ENCODE measurements at regions not wholly inside any gene's neighbourhood (a gene's known extent, or its start where the extent isn't known, plus 50 kb on each side); places are given as distances from the start of the nearest gene placed in this dataset.
A peak's percentile ranks its signal among the peaks of the same experiment; 100 is the strongest.

DNA sequence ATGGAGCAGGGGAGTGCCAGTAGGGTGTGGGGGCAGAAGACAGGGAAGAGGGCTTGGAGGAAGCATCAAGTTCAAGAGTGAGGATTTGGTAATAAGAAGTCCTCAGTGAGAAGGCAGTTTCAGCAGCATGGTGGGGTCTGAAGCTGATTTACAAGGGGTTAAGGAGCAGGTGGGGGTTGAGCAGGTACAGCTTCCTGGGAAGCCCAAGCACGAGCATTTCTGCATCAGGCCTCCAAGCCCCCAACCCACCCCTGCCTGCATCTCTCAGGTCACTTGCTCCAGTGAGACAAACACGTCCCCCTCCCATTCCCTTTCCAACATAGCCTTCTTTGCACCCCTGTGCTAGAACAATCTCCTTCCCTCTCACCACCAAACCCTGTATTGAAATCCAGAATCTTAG, 574.7 kb downstream of the MATN1 start:
- H3K9me3 ChIP-seq: peaks cover 0 to 12% (median 5%) of the 10 kb centered on the region in 4 donors
- WGBS: 70% methylated on average over 2 of the region's 2 CpGs
- TF ChIP-seq, protein P1, sequence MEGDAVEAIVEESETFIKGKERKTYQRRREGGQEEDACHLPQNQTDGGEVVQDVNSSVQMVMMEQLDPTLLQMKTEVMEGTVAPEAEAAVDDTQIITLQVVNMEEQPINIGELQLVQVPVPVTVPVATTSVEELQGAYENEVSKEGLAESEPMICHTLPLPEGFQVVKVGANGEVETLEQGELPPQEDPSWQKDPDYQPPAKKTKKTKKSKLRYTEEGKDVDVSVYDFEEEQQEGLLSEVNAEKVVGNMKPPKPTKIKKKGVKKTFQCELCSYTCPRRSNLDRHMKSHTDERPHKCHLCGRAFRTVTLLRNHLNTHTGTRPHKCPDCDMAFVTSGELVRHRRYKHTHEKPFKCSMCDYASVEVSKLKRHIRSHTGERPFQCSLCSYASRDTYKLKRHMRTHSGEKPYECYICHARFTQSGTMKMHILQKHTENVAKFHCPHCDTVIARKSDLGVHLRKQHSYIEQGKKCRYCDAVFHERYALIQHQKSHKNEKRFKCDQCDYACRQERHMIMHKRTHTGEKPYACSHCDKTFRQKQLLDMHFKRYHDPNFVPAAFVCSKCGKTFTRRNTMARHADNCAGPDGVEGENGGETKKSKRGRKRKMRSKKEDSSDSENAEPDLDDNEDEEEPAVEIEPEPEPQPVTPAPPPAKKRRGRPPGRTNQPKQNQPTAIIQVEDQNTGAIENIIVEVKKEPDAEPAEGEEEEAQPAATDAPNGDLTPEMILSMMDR (IDR thresholded peaks at IDR 0.05): no peak
- peak; percentile 64 for DNase-seq (ENCODE audit: extremely low spot score)
- intact Hi-C loops (cut with DNase I): no loop called here
- H3K27me3 ChIP-seq: peaks cover 0 to 26% (median 0%) of the 10 kb centered on the region in 4 donors
- H3K27ac ChIP-seq (replicated peaks in 1 of 4): no peak overlapping the region
- H3K36me3 ChIP-seq: no peaks in the 10 kb centered on the region
- no peaks in the 10 kb centered on the region for H3K4me1 ChIP-seq
- H3K4me3 ChIP-seq: no peak overlapping the region

DNA sequence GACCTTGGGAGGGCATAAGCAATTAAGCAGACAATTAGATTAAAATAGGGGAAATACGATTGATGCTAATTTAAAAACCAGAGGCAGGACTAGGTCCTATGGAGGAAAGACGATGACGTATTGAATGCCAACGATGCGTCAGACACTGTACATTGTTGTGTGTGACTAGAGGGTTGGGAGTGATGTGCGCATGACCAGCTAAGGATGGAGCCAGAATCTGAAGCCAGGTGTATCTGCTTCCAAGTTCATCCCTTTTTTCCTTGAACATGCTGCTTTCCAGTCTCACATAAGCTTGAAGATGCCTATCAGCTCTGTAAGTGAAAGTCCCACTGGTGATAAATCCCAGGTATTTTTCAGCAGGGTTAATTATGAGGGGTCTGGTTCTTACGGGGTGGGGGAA, 576.2 kb downstream of the MATN1 start:
- H3K4me1 ChIP-seq: no peaks in the 10 kb centered on the region
- intact Hi-C loops (cut with DNase I): no loop called here
- TF ChIP-seq, protein P1 (IDR thresholded peaks at IDR 0.05): no peak
- TF ChIP-seq EP300 (IDR thresholded peaks at IDR 0.05) (no peak), POLR2AphosphoS5 (IDR thresholded peaks at IDR 0.05) (no peak), POLR2A (IDR thresholded peaks at IDR 0.05; ENCODE audit: low read depth) (no peak)
- H3K27ac ChIP-seq (replicated peaks in 1 of 4): no peak overlapping the region
- no peak overlapping the region for H3K4me3 ChIP-seq
- peak; percentile 77 for DNase-seq (ENCODE audit: extremely low spot score)
- peaks cover 0 to 12% (median 4%) of the 10 kb centered on the region in 4 donors for H3K9me3 ChIP-seq
- WGBS: 77% methylated on average over 7 of the region's 7 CpGs
- no peaks in the 10 kb centered on the region for H3K36me3 ChIP-seq
- peaks cover 0 to 37% (median 0%) of the 10 kb centered on the region in 4 donors for H3K27me3 ChIP-seq

DNA sequence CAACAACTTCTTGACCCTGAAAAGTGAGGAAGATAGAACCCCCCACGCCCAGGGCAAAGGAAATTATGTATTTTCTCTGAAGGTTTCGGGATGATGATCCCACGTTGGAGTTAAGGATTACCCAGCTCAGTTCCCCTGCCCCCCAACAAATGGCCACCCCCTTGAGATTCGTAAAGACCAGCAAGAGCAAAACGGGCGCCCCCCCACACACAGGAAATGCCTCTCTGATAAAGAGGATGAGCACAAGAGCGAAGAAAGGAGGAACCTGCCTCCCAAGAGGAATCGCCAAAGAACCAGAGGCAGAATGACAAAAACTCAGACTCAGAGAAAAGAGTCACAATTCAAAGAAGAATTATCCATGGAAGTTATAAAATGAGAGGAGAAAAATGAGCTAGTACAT, 576.9 kb downstream of the MATN1 start:
- DNase-seq (ENCODE audit: extremely low spot score): peak; percentile 80
- H3K27me3 ChIP-seq: peaks cover 0 to 44% (median 0%) of the 10 kb centered on the region in 4 donors
- H3K36me3 ChIP-seq: no peaks in the 10 kb centered on the region
- TF ChIP-seq, protein P1 (IDR thresholded peaks at IDR 0.05): no peak
- no peak for TF ChIP-seq EP300 (IDR thresholded peaks at IDR 0.05)
- no peak for TF ChIP-seq POLR2A (IDR thresholded peaks at IDR 0.05; ENCODE audit: low read depth)
- TF ChIP-seq POLR2AphosphoS5 (IDR thresholded peaks at IDR 0.05): no peak
- H3K4me1 ChIP-seq: no peaks in the 10 kb centered on the region
- no peak overlapping the region for H3K4me3 ChIP-seq
- peaks cover 0 to 7% (median under 1%) of the 10 kb centered on the region in 4 donors for H3K9me3 ChIP-seq
- no peak overlapping the region for H3K27ac ChIP-seq (replicated peaks in 1 of 4)
- WGBS: 53% methylated on average over 8 of the region's 8 CpGs
- intact Hi-C loops (cut with DNase I): no loop called here

DNA sequence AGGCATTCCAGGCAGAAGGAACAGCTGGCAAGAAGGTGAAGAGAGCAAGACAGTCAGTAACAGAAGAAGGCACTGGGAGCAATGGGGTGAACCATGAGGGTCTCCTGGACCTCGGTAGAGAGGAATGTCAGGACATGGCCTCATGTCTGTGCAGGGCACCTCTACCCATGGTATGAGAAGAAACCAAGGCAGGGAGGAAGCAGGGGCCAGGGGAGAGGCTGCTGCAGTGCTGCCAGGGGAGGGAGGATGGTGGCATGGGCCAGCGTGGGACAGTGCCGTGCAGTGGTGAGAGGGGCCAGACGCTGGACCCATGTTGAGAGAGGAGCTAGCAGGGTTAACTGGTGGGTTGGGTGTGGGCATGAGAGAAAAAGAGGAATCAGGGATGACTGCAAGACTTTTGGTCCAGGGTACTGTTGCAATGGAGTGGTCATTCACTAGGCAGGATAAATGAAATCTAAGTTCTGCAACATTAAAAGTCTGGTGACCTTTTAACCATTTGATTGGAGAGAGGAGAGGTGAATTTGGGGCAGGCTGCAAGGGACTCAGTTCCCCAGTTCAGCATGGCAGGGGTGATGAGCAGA, 577.6 kb downstream of the MATN1 start:
- DNase-seq (ENCODE audit: extremely low spot score): peak; percentile 77

More for the DNA sequence above, 577.6 kb downstream of the MATN1 start:
- no peak overlapping the region for H3K4me3 ChIP-seq
- no peaks in the 10 kb centered on the region for H3K36me3 ChIP-seq
- H3K4me1 ChIP-seq: no peaks in the 10 kb centered on the region
- H3K27me3 ChIP-seq: peaks cover 0 to 45% (median 0%) of the 10 kb centered on the region in 4 donors
- intact Hi-C loops (cut with DNase I): no loop called here
- TF ChIP-seq POLR2A (IDR thresholded peaks at IDR 0.05; ENCODE audit: low read depth): no peak
- no peak for TF ChIP-seq POLR2AphosphoS5 (IDR thresholded peaks at IDR 0.05)
- TF ChIP-seq, protein P1 (IDR thresholded peaks at IDR 0.05): no peak
- no peak for TF ChIP-seq EP300 (IDR thresholded peaks at IDR 0.05)
- H3K9me3 ChIP-seq: peaks cover 0 to under 1% (median 0%) of the 10 kb centered on the region in 4 donors
- no peak overlapping the region for H3K27ac ChIP-seq (replicated peaks in 1 of 4)
- WGBS: 67% methylated on average over 4 of the region's 4 CpGs

All from esophagus muscularis mucosa (tissue), 4 donors.